ENCODE measurements at regions not wholly inside any gene's neighbourhood (a gene's known extent, or its start where the extent isn't known, plus 50 kb on each side); places are given as distances from the start of the nearest gene placed in this dataset.

DNA sequence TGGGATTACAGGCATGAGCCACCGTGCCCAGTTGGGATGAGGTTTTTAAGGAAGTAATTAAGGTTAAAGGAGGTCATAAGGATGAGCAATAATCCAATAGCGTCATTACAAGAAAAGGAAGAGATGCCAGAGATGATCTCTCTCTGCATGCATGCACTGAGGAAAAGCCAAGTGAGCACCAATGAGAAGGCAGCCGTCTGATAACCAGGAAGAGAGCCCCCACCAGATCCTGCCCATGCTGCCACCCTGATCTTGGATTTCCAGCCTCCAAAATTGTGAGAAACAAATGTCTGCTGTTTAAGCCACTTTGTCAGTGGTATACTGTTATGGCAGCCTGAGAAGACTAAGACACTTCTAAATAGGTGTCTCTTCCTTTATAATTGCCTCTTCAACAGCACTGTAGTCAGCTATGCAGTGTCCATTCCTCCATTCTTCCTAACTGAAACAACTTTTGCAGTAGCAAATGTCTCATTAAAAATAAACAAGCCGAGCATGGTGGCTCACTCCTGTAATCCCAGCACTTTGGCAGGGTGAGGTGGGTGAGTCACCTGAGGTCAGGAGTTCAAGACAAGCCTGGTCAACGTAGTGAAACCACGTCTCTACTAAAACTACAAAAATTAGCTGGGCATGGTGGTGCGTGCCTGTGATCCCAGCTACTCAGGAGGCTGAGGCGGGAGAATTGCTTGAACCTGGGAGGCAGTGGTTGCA is 216.2 kb upstream of the RUNX1 start:
- Mint-ChIP-seq H3K9me3 (ENCODE audit: low read depth) (no peaks in the 10 kb centered on the region), H3K4me3 (ENCODE audit: unreplicated experiment) (no peak overlapping the region), H3K4me1 (ENCODE audit: low read depth) (peaks cover 8% of the 10 kb centered on the region), H3K27ac (ENCODE audit: unreplicated experiment) (no peak overlapping the region), H3K36me3 (ENCODE audit: low read depth) (no peaks in the 10 kb centered on the region), H3K27me3 (ENCODE audit: low read depth) (no peaks in the 10 kb centered on the region)
- TF ChIP-seq, protein P1, sequence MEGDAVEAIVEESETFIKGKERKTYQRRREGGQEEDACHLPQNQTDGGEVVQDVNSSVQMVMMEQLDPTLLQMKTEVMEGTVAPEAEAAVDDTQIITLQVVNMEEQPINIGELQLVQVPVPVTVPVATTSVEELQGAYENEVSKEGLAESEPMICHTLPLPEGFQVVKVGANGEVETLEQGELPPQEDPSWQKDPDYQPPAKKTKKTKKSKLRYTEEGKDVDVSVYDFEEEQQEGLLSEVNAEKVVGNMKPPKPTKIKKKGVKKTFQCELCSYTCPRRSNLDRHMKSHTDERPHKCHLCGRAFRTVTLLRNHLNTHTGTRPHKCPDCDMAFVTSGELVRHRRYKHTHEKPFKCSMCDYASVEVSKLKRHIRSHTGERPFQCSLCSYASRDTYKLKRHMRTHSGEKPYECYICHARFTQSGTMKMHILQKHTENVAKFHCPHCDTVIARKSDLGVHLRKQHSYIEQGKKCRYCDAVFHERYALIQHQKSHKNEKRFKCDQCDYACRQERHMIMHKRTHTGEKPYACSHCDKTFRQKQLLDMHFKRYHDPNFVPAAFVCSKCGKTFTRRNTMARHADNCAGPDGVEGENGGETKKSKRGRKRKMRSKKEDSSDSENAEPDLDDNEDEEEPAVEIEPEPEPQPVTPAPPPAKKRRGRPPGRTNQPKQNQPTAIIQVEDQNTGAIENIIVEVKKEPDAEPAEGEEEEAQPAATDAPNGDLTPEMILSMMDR (IDR thresholded peaks at IDR 0.05), result no peak
- no peak for DNase-seq (ENCODE audit: low spot score)

DNA sequence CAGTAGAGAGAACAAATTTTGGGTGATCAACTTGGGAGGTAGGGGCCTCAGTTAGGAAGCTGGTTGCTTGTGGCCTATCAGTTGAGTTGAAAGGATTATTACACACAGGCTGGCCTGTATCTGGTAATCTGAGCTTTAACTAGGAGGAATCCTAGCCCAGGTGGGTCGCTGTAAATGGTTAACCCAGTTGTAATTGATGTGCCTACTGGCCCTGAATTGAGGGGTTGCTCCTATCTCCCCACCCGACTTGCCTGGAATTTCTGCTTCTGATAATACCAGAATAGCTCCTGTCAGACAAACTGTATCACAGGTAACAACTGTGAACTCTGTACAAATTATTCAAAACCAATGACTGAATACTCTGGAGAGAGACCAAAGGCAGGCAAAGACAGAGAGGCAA is 210.4 kb upstream of the RUNX1 start:
- Mint-ChIP-seq H3K36me3 (ENCODE audit: low read depth) (peaks cover 3% of the 10 kb centered on the region), H3K27ac (ENCODE audit: unreplicated experiment) (no peak overlapping the region), H3K4me3 (ENCODE audit: unreplicated experiment) (no peak overlapping the region), H3K27me3 (ENCODE audit: low read depth) (no peaks in the 10 kb centered on the region), H3K4me1 (ENCODE audit: low read depth) (peaks cover 48% of the 10 kb centered on the region), H3K9me3 (ENCODE audit: low read depth) (no peaks in the 10 kb centered on the region)
- DNase-seq (ENCODE audit: low spot score), result no peak
- TF ChIP-seq, protein P1 (IDR thresholded peaks at IDR 0.05), result no peak

DNA sequence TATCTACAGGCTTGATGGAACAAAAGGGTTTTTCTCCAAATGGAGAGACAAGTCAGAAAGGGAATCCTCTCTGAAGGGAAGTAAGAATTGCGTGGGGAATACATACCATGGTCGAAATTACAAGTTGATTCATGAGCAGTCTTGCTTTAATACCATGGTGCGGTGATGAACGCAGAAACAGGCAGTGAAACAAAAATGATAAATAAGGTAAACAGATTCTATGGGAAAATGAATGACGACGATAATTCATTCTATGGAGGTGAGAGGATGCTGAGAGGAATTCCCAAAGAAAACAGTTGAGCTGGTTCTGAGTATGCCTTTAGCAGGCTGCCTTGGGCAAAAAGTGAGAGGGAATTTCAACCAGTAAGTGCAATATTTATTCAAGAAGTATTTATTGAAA is 209.4 kb upstream of the RUNX1 start:
- TF ChIP-seq, protein P1 (IDR thresholded peaks at IDR 0.05), result no peak
- Mint-ChIP-seq H3K9me3 (ENCODE audit: low read depth) (no peaks in the 10 kb centered on the region), H3K4me3 (ENCODE audit: unreplicated experiment) (no peak overlapping the region), H3K4me1 (ENCODE audit: low read depth) (peaks cover 57% of the 10 kb centered on the region), H3K27me3 (ENCODE audit: low read depth) (no peaks in the 10 kb centered on the region), H3K36me3 (ENCODE audit: low read depth) (peaks cover 3% of the 10 kb centered on the region), H3K27ac (ENCODE audit: unreplicated experiment) (no peak overlapping the region)
- DNase-seq (ENCODE audit: low spot score), result no peak

DNA sequence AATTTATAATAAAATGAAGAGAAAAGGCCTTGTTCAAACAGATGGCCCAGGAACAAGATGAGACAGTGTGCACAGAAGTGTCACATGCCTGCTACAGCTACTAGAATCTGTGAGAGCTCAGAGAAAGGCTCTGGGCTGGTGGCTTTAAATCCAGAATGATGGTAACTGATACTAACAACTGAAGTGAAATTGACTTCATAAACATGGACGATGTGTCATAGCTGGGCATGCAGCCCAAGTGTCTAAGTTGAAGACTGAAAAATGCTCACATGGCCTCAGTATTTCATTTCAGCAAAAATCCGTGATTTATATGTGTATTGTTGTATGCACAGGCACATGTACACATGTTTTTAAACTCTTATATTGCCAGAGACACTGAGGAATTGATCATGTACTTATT is 208.3 kb upstream of the RUNX1 start:
- DNase-seq (ENCODE audit: low spot score), result no peak
- no peaks in the 10 kb centered on the region for H3K27me3 Mint-ChIP-seq (ENCODE audit: low read depth)
- H3K9me3 Mint-ChIP-seq (ENCODE audit: low read depth), result no peaks in the 10 kb centered on the region
- H3K27ac Mint-ChIP-seq (ENCODE audit: unreplicated experiment), result peak overlapping the region; percentile 94
- H3K36me3 Mint-ChIP-seq (ENCODE audit: low read depth), result peaks cover 3% of the 10 kb centered on the region
- no peak overlapping the region for H3K4me3 Mint-ChIP-seq (ENCODE audit: unreplicated experiment)
- TF ChIP-seq, protein P1 (IDR thresholded peaks at IDR 0.05), result no peak
- H3K4me1 Mint-ChIP-seq (ENCODE audit: low read depth), result peaks cover 63% of the 10 kb centered on the region

DNA sequence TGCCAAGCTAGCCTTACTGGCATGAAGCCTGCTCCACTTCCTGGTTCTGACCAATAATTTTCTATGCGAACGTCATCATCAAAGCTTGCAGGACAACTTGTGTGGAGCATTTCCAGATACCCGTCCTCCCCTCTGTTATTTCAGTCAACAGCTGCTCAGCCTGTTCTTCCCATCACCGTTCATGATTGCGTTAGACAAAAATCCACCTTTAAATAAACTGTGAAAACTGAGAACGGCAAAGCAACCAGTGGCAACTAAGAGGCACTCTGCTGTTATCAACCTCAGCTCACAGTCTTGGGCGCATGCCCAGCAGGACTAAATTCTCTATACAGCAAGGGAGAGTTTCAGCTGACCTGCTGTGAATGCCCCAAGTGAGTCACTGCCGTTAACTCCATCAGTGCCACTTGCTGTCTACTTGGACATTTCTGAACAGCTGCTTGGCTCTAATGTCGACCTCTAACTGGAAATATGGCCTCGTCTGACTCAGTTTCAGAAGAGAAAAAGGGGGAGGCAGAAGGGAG is 207.4 kb upstream of the RUNX1 start:
- Mint-ChIP-seq H3K27me3 (ENCODE audit: low read depth) (no peaks in the 10 kb centered on the region), H3K4me1 (ENCODE audit: low read depth) (peaks cover 63% of the 10 kb centered on the region), H3K9me3 (ENCODE audit: low read depth) (no peaks in the 10 kb centered on the region), H3K4me3 (ENCODE audit: unreplicated experiment) (peak overlapping the region; percentile 56), H3K27ac (ENCODE audit: unreplicated experiment) (peak overlapping the region; percentile 94), H3K36me3 (ENCODE audit: low read depth) (peaks cover 3% of the 10 kb centered on the region)
- TF ChIP-seq, protein P1 (IDR thresholded peaks at IDR 0.05), result peak; percentile 41
- DNase-seq (ENCODE audit: low spot score), result no peak
